HPDE6-E6E7 (cell line): ENCODE measurements at regions not wholly inside any gene's neighbourhood (a gene's known extent, or its start where the extent isn't known, plus 50 kb on each side); places are given as distances from the start of the nearest gene placed in this dataset.

ENCODE experiments used
- DNase-seq: peaks from one replicate; pipeline ENCODE4 v3.0.0; 2011; ENCODE audit warnings: missing footprints; ENCODE audit errors: extremely low spot score

DNA sequence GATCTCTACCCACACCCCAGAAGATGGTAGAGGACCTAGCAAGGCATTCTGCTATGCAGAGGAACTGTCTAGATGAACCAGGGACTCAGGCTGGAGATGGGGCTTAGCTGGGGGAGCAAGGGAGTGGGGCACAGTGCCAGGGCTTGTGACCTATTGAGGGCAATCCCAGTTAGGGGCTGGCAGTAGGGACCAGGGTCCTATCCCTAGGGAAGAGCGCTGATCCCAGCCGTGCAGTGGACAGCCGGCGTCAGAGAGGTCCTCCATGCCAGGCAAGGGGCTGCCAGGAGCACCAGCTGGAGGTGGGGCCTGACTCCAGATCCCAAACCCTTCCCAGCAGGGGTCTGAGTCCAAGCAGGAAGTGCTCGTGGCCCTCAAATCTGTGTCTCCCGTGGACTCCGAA is 52.7 kb upstream of the NEURL1B start:
- DNase-seq = no peak

DNA sequence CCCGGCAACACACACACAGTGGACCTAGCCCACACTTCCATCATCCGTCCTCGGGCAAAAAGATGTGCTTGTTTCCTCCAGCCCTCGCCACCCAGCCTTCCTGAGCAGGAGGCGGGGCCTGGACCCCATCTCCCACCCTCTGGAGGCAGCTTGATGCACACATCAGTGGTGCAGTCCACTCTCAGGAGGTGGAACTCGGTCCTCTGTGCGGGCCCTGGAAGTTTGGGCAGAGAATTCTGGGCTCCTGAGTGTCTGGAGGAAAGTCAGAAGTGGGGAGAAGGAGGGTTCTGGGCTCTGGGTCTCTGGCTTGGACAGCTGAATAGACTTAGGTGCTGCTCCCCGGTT is 54.0 kb upstream of the NEURL1B start:
- no peak for DNase-seq

DNA sequence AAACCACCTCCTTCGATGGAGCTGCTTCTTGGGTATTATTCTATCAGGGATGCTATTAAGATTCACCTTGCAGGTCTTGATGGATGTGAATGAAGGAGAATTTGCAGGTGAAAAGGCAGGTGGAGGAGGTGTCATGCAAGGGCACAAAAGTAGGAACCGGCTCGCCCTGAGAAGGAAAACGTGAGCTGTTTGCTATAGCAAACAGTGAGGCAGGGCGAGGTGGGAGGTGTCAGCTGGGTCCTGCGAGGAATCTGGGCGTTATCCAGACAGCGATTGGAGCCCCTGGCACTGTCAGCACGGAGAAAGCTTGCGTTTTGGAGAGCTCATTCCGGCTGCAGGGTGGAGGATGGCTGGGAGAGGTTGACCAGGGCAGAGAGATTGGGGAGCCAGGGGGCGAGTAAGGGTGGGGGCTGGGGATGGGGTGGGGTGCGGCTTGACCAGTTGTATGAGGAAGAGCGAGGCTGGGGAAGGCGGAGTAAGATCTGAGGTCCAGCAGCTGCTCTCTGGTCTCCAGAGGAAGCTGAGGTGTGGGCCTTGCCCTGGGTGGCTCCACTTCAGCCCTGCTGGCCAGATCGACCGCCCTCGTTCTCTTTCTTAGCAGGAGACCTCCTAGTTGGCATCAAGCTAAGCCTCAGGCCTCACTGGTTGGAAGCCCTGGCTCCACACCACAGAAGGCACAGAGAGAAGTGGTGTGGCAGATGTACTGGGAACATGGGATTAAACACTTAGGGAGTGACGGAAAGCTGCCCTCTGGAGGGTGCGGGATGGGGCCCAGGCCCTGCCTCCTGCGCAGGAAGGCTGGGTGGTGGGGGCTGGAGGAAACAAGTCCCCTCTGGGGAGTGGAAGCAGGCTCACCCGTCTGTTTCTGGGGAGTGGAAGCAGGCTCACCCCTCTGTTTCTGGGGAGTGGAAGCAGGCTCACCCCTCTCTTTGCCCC is 54.7 kb upstream of the NEURL1B start:
- no peak for DNase-seq

DNA sequence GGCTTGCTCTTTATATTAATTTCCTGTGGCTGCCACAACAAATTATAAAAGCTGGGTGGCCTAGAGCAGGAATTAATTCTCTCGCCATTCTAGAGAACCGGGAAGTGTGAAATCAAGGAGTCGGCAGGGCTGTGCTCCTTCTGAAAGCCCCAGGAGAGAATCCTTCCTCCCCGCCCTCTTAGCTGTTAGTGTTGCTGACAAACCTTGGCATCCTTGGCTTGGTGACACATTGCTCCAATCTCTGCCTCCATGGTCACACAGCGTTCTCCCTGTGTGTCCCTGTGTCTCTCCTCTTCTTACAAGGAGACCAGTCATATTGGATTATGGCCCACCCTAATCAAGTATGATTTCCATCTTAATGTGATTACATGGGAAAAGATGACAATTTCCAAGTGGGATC is 55.9 kb upstream of the NEURL1B start:
- DNase-seq = no peak

DNA sequence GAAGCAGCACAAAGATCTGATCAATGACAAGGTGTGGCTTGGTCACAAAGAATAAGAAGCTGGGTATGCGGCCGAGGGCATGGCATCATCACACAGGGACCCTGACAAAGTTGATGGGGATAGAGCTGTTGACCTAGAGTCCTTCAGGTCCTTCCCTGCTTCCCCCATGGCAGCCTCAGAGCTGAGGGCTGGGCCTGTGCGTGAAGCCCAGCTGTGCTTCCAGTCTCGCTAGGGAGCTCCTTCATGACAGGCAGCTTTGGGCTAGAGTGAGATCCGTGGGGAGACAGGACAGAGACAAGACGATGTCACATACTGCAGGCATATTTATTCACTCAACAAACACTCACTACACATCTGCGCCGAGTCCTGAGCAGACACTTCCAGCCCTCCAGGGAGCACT is 56.4 kb upstream of the NEURL1B start:
- no peak for DNase-seq

DNA sequence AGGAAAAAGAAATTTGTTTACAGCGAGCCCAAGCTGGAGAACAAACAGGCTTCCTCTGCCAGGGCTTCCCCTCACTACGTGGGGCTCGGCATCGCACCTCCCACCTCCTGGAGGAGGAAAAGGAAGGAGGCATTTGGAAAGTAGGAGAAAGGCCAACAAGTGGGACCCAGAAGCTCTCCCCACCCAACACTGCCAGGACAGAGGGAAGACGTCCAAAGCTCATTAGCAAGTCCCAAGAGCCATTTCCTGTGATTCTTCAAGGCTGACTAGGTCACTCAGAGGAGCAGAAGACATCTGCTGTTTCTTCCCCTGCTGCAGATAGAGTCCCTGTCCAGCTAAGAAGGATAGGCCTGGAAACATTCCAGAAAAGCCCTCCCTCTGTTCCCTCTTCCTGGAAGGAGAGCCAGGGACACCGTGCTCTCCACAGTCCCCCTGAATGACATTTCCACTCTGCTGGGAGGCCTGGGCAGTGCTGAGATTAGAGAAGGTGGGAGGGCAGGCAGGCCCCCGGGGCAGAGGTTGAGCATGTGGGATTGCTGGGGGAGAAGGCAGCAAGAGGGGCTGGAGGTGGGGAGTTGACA is 57.0 kb upstream of the NEURL1B start:
- DNase-seq = no peak

DNA sequence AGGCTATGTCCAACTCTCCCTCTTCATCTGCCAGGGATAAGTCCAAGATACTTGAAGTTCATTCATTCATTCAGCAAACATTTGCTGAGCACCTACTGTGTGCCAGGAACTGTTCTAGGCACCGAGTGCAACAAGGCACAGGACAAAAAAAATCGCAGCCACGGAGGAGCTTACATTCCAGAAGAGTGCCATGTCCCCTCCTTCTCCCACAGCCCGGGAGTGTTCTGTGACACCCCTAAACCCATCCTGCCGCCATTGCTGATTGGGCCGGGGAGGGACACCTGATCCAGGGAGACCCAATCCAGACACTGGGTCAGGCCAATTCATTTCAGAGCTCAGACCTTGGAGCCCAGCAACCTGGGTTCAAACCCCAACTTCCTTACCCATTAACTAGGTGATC is 58.1 kb upstream of the NEURL1B start:
- no peak for DNase-seq

DNA sequence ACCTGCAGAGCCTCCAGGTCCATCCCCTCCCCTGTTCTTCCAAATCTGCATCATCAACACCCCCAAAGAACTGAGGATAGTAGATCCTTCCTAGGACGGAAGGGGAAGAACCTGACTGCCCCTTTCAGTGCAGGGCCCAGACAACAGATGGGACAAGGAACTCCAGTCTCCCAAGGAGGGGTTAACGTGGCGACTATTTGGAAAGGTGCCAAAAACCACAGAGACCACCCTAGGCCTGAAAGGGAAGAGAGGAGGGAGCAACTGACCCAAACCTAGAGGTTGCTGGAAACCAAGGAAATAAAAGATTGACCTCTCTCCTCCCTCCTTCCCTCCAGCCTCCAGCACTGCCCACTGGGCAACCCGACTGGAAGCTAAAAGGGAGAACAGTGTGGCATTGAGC is 59.7 kb upstream of the NEURL1B start:
- no peak for DNase-seq

DNA sequence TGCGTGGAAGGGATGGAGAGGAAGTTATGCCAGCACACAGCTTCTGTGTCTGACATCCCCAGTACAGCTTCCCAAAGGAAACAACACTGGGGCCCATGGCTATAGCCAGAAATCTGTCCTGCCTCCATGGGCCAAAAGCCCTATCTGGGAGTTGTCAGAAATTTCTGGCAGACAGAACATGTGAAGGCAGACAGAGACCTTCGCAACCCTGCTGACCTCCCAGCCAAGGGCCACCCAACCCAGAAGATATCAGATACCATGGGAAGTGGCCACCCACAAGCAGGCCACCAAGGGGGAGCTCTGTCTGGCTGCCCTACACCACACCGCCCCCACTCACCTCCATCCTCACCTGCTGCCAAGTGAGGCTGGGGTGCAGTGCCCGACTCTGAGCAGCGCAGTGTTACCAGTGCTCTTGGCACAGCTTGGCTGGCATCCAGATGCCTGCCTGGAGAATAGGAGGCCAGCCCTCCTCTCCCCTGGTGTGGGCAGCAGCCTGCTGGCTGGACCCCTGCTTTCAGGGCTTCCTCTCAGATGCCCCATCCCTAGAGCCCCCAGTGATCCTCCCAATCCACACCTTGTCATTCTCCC is 61.6 kb upstream of the NEURL1B start:
- DNase-seq = no peak

DNA sequence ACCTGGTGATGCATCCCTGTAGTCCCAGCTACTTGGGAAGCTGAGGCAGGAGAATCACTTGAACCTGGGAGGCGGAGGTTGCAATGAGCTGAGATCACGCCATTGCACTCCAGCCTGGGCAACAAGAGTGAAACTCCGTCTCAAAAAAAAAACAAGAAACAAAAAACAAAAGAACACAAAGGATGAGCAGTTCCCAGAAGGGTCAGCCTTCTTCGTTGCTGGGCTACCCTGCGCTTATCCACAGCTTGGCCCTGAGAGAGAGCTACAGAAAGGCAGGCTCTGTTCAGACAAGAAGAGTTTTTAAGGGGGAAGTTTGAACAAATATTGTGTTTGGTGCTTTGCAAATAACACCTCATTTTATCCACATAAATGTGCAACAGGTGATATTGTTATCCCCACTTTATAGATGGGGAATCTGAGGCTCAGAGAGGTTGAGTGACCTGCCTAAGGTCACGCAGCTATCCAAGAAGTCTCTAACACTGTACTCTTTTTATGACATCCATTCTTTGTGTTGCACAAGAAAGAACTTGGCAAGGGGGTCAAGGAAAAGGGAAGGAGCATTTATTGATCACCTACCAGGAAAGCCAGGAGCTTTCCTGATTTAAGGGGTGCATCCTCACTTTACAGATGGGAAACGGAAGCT is 63.7 kb upstream of the NEURL1B start:
- DNase-seq = no peak

DNA sequence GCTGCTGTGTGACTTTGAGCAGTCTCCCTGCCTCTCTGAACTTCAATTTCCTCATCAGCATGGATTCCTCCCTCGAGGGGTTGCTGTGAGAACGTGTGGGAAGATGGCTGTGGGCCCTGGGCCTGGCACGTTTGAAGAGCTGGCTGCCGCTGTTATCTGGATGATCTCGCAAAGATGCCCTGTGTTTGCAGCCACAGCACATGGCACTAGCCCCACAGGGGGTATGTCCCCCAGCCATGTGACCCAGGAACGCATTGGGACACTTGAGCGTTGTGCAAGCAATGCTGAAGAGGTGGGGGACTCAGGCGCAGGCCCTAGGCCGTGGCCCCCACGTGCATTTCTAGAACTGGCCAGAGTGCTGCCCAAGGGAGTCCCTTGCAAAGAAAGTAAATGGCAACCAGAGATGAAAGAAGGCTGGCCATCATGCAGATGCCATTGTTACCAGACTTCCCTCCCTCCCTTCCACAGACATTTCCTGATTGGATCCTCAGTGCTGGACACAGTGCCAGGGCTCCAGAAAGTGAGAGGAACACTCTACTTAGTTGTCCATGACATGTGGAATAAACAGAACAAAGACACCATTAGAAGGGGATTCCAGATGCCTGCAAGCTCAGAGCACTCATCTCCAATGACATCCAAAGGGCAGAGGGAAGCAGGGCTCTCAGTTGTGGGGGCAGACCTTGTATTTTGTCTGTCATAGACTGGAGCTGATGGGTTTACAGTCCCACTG is 65.1 kb upstream of the NEURL1B start:
- DNase-seq = no peak

DNA sequence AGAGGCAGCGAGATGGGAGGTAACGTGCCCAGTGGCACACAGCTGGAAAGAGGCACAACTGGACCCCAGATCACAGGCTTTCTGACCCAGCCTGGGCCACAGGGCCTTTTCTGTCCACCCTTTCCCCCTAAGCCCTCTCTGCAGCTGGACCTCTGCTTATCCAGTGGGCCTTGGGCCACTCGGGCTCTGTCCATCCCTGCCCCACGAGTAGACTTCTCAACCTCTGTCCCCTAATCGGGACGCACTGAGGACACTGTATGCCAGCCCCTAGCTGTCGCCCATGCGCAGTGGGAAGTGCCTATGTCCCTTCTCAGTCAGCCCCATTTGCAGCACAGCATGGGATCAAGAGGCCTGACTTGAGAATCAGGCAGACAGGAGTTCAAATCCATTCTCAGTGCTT is 65.6 kb upstream of the NEURL1B start:
- no peak for DNase-seq

DNA sequence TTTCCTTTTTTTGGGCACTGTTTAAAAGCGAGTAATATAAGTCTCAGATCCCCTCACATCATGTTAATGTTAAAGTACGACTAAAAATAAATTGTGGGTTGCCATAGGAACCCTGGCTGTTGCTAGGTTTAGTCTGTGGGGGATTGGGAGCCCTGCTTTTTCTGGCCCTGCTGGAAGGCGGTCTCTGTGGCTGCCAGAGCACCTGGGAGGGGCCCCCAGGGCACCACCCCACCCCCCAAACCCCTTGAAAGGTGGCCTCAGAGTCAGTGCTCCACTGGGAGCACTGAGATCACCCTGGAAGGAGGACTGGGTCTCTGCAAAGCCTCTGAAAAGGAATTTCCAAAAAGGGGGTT is 66.2 kb upstream of the NEURL1B start:
- DNase-seq = no peak

DNA sequence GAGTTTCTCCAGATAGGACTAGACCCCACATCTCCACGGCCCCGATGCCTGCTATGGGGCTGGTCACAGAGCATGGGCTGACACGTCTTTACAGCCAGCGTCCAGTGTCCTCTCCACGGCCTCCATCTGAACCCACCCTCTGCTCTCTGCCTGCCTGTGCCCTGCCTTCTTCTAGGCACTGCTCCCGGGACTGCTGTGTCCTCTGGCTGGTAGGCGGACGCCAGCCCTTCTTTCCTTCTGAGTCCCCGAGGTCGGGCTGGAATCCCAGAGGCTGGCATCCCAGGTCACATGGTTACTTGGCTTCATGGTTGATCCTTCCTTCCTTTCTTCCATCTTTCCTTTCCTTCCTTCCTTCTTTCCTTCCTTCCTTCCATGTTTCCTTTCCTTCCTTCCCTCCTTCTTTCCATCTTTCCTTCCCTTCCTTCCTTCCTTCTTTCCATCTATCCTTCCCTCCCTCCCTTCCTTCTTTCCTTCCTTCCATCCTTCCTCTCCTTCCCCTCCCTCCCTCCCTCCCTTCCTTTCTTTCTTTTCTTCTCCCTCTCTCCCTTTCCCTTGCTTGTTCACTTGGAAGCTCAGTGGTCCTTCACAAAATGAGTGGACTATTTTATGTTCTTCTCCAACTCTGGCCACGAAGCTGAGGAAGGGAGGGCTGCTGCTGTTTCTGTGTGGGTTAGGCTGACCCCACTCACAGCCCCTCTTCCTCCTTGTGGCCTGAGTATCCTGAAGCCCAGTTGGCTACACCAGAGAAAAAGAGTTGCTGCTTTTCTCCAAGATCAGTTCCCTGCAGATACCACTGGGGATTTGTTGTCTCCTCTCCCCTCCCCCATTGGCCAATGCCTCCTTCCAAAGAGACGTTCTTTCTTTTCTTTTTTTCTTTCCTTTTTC is 66.8 kb upstream of the NEURL1B start:
- DNase-seq = no peak

DNA sequence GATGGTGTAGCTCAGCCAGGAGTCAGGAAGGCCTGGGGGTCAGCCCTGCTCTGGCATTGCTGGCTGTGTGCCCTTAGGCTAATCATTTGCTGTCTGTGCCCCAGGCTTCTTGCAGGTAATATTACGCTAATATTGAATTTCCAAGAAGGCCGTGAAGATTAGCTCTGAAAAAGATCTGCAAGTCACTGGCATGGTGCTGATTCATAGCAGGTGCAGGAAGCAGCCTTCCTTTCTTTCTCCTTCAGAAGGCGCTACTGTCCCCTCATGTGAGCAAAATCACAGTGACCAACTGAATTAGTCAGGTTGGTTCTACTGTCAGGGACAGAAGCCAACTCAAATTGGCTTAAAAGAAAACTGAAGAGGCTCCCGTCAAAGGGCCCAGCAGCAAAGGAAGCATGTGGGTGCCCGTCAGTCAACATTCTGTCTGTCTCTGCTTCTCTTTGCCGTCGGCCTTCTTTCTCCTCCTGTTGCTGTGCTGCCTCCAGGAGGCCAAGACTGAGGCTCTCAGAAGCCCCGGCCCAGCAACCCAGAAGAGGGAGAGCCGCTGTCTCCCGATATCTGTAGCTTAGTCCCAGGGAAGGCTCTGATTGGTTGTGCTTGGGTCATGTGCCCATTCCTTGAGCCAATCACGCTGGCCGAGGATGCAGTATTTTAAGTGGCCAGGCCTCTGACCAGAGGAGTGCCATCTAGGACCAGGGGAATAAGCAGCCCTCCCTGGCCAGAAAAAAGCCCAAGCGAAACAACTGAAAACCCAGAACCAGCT is 67.8 kb upstream of the NEURL1B start:
- DNase-seq = no peak

DNA sequence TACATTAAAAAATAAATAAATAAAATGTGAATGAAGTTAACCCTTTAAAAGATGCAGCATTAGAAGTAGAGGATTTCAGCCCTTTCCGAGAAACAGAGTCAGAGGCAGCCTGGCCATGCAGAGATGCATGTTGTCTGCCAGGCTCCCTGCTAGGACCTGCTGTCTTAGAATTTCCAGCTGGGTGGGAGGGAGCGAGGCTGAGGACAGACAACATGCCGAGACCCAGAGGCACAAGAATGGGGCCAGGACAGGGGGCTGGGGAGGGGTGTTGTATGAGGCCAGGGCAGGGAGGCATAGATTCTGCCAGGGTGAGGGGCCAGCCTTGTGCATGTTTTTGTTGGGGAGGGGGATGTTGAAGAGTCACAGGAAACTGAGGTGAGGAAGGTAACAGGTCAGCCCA is 68.6 kb upstream of the NEURL1B start:
- DNase-seq = no peak

DNA sequence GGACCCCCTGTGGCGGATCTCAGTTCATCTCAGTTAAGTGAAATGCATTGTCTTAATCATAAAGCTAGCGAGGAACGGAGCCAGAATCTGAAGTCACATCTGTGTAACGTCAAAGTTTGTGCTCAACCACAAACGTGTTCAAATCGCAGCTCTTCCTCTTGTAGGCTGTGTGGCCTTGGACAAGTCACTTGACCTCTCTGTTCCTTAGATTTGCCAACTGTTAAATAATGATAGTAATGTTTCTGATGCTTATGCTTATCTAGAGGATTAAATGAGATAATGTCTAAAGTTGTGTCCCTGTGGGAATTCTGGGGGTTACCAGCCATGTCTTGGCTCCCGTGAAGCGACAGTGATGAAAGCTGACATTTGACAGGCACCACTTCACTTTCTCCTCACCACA is 69.2 kb upstream of the NEURL1B start:
- no peak for DNase-seq

DNA sequence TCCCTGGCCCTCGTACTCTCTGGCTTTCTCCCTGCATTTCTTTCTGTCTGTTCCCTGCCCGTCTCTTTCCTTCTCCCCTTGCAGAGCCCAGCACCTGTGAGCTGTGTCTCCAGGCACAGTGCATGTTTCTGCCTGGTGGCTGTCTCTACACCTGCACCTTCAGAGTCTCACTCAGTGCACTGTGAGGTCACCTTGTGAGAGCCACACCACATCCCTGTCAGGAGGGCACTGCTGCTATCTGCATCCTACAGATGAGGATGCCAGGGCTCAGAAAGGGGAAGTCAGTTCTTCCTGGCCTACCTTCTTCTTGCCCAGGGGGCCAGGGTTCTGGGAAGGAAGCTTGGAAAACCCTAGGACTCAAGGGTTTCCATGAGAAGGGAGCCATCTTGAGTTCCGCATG is 69.7 kb upstream of the NEURL1B start:
- DNase-seq = no peak

DNA sequence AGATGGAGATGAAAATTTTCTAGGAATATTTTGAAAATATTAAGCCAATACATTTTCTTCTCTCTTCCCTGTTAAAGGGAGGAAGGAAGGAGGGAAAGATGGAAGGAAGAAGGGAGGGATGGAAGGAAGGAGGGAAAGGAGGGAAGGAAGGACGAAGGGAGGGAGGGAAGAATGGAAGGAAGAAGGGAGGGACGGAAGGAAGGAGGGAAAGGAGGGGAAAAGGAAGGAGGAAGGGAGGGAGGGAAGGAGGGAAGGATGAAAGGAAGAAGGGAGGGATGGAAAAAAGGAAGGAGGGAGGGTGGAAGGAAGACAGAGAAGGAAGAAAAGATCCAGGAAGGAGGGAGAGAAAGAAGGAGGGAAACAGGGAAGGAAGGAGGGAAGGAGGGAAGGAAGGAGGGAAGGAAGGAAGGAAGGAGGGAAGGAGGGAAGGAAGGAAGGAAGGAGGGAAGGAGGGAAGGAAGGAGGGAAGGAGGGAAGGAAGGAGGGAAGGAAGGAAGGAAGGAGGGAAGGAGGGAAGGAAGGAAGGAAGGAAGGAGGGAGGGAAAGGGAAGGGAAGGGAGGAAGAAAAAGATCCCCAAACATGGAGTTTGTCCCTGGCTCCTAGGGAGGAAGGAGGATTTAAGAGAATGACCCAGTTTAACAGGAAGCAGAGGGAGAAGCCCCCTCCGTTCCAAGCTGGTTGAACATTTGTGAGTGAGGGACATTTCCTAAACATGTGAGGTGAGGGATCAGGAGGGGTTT is 70.3 kb upstream of the NEURL1B start:
- no peak for DNase-seq
